NK-92 treated with Interleukin-12 subunit alpha and Interleukin-12 subunit beta, amount 100 ng/mL, for 24 hours (cell line): ENCODE measurements at regions not wholly inside any gene's neighbourhood (a gene's known extent, or its start where the extent isn't known, plus 50 kb on each side); places are given as distances from the start of the nearest gene placed in this dataset.
"Not testable (repeated sequence)": the region's sequence is repeated elsewhere in the genome, so short reads cannot be mapped to it uniquely, and the experiment has no call there.

Experiments
- DNase-seq: peaks from one replicate; lab custom pipeline; 2025; lab: John Stamatoyannopoulos, UW

GRCh38 chr7:113392841-113393540 lies 274.6 kb upstream of the SMIM30 start:
- DNase-seq = no peak

- DNase-seq = no peak
Measured at GRCh38 chr7:113392421-113392820, 274.1 kb upstream of the SMIM30 start.

GRCh38 chr7:113389112-113389646 lies 270.8 kb upstream of the SMIM30 start:
- DNase-seq = no peak

GRCh38 chr7:113383638-113384037 lies 265.3 kb upstream of the SMIM30 start:
- no peak for DNase-seq

GRCh38 chr7:113379746-113380145 lies 261.4 kb upstream of the SMIM30 start:
- no peak for DNase-seq

- no peak for DNase-seq
Measured at GRCh38 chr7:113374955-113375354, 256.6 kb upstream of the SMIM30 start.

GRCh38 chr7:113373863-113374262 lies 255.5 kb upstream of the SMIM30 start:
- no peak for DNase-seq

GRCh38 chr7:113371416-113372043 lies 253.2 kb upstream of the SMIM30 start:
- no peak for DNase-seq

GRCh38 chr7:113370910-113371309 lies 252.6 kb upstream of the SMIM30 start:
- no peak for DNase-seq

GRCh38 chr7:113368256-113368655 lies 249.9 kb upstream of the SMIM30 start:
- DNase-seq = no peak

- no peak for DNase-seq
Measured at GRCh38 chr7:113367041-113367586, 248.8 kb upstream of the SMIM30 start.

- DNase-seq = no peak
Measured at GRCh38 chr7:113366122-113366521, 247.8 kb upstream of the SMIM30 start.

GRCh38 chr7:113349339-113349738 lies 231.0 kb upstream of the SMIM30 start:
- no peak for DNase-seq

- no peak for DNase-seq
Measured at GRCh38 chr7:113339661-113340060, 221.3 kb upstream of the SMIM30 start.

GRCh38 chr7:113338071-113338696 lies 219.8 kb upstream of the SMIM30 start:
- no peak for DNase-seq

GRCh38 chr7:113336838-113337237 lies 218.5 kb upstream of the SMIM30 start:
- DNase-seq = not testable (repeated sequence)

GRCh38 chr7:113331155-113331898 lies 213.0 kb upstream of the SMIM30 start:
- DNase-seq = no peak

- no peak for DNase-seq
Measured at GRCh38 chr7:113321201-113321600, 202.8 kb upstream of the SMIM30 start.

- no peak for DNase-seq
Measured at GRCh38 chr7:113320419-113320818, 202.1 kb upstream of the SMIM30 start.

GRCh38 chr7:113314594-113314993 lies 196.2 kb upstream of the SMIM30 start:
- DNase-seq = no peak

GRCh38 chr7:113308399-113308798 lies 190.0 kb upstream of the SMIM30 start:
- DNase-seq = no peak

GRCh38 chr7:113307147-113307546 lies 188.8 kb upstream of the SMIM30 start:
- DNase-seq = no peak
